Activated CD4-positive, alpha-beta memory T cell treated with anti-CD3 and anti-CD28 coated beads for 36 hours (primary cell): ENCODE measurements at regions not wholly inside any gene's neighbourhood (a gene's known extent, or its start where the extent isn't known, plus 50 kb on each side); places are given as distances from the start of the nearest gene placed in this dataset.

Experiments used
- CTCF ChIA-PET: fragments of 350-600 bp; sonication (Branson Sonifier 250); formaldehyde crosslinking; loops from one replicate; lab custom pipeline; 2021; ENCODE audit warnings: antibody characterized with exemption, inconsistent platforms; lab: Charles Lee
- POLR2A ChIA-PET: fragments of 350-600 bp; sonication (Branson Sonifier 250); formaldehyde crosslinking; loops from one replicate; lab custom pipeline; 2021; ENCODE audit warnings: antibody characterized with exemption; lab: Charles Lee
- DNase-seq: peaks from one replicate; pipeline ENCODE4 v3.0.0-alpha.2; 2020
- H3K27ac Mint-ChIP-seq: one replicate; pipeline ENCODE4 v1.8.0; 2021; ENCODE audit warnings: mixed read lengths
- H3K27me3 Mint-ChIP-seq: one replicate; pipeline ENCODE4 v1.8.0; 2021; ENCODE audit warnings: mixed read lengths
- H3K36me3 Mint-ChIP-seq: one replicate; pipeline ENCODE4 v1.8.0; 2021; ENCODE audit warnings: mixed read lengths
- H3K4me1 Mint-ChIP-seq: one replicate; pipeline ENCODE4 v1.8.0; 2021; ENCODE audit warnings: low read depth, mixed read lengths
- H3K4me3 Mint-ChIP-seq: one replicate; pipeline ENCODE4 v1.8.0; 2021; ENCODE audit warnings: mild to moderate bottlenecking, mixed read lengths
- H3K9me3 Mint-ChIP-seq: one replicate; pipeline ENCODE4 v1.8.0; 2021; ENCODE audit warnings: mixed read lengths
- intact Hi-C: fragments of 100-400 bp; cut with micrococcal nuclease; formaldehyde crosslinking; loops from one replicate; pipeline ENCODE4 v1.15.1; 2023

DNA sequence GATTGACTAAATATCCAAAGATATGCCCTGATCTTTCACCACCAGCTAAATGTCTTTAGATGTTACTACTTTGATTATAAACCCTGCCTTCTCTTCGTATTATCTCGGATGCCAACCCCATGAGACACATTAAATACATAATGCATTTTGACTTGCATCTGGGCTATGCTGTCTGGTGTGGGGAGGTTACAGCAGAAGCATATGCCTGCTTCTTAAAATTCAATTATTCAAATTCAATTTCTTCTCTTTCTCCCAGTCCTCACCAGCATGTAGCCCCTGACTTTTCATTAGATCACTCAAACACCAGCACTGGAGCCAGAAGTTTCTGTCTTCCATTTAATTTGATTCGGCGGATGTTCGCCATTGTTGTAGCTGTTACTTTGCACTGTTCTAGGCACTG lies 360.7 kb upstream of the CAMK1G start:
- H3K27me3 Mint-ChIP-seq = peaks cover 4% of the 10 kb centered on the region
- ChIA-PET CTCF (interaction anchor here (1.3 kb wide), 1 partner anchor 570 kb away, joined by 3 read pairs; no protein-coding TSS in a partner anchor), POLR2A (no interaction called here)
- H3K27ac Mint-ChIP-seq = no peak overlapping the region
- H3K4me1 Mint-ChIP-seq = no peaks in the 10 kb centered on the region
- H3K9me3 Mint-ChIP-seq = peaks cover 2% of the 10 kb centered on the region
- H3K4me3 Mint-ChIP-seq = no peak overlapping the region
- no peaks in the 10 kb centered on the region for H3K36me3 Mint-ChIP-seq
- intact Hi-C loops = no loop called here
- no peak for DNase-seq

DNA sequence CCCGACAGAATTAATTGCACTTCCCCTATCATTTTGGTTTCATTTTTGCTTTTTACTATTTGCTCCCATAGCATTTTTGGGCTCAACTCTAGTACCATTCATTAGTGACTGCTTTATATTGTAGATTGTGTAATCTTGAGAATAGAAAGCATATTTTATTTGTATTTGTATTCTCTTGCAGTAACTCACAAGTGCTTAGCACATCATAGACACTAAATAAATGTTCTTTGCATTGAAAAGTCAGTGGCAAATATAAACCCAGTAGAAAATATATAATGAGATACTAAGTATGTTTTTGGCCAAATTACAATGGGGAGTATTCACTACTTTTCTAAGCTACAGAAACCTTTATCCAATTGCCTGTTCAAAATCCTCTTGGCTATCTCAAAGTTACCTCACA lies 359.7 kb upstream of the CAMK1G start:
- intact Hi-C loops = no loop called here
- no peak for DNase-seq
- no peaks in the 10 kb centered on the region for H3K4me1 Mint-ChIP-seq
- no peaks in the 10 kb centered on the region for H3K9me3 Mint-ChIP-seq
- ChIA-PET POLR2A (no interaction called here), CTCF (interaction anchor here (0.6 to 1.3 kb wide), 2 partner anchors 17 to 571 kb away, joined by 3 read pairs; no protein-coding TSS in a partner anchor)
- H3K4me3 Mint-ChIP-seq = no peak overlapping the region
- no peaks in the 10 kb centered on the region for H3K36me3 Mint-ChIP-seq
- H3K27ac Mint-ChIP-seq = no peak overlapping the region
- peaks cover 4% of the 10 kb centered on the region for H3K27me3 Mint-ChIP-seq

DNA sequence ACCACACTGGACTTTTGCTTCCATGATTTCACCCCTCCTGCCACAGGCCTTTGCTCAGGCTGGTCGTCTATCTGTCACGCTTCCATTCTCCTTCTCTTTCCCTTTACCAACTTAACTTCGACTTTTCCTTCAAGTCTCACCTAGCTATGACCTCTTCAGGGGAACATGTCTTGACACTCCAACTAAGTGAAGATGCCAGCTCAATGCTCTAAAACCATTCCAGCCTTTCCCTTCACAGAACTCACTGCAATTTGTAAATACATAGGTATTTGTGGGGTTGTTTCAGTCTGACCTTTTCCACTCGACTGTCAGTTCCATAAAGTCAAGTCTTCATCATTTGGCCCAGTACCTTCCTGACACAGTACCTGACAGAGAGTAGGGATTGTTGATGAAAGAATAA lies 358.6 kb upstream of the CAMK1G start:
- Mint-ChIP-seq H3K36me3 (no peaks in the 10 kb centered on the region), H3K4me1 (no peaks in the 10 kb centered on the region), H3K9me3 (no peaks in the 10 kb centered on the region), H3K4me3 (no peak overlapping the region), H3K27me3 (peaks cover 7% of the 10 kb centered on the region), H3K27ac (no peak overlapping the region)
- POLR2A ChIA-PET = no interaction called here
- DNase-seq = no peak
- intact Hi-C loops = no loop called here
- CTCF ChIA-PET = interaction anchor here (0.6 to 2.1 kb wide), 2 partner anchors 20 to 24 kb away, joined by 3 to 4 read pairs; no protein-coding TSS in a partner anchor

GRCh38 chr1:209227171-209227570 lies 356.3 kb upstream of the CAMK1G start:
- Mint-ChIP-seq H3K36me3 (no peaks in the 10 kb centered on the region), H3K27ac (no peak overlapping the region), H3K4me3 (no peak overlapping the region), H3K27me3 (peaks cover 11% of the 10 kb centered on the region), H3K9me3 (peaks cover 5% of the 10 kb centered on the region), H3K4me1 (no peaks in the 10 kb centered on the region)
- ChIA-PET CTCF (no interaction called here), POLR2A (no interaction called here)
- intact Hi-C loops = no loop called here
- DNase-seq = no peak

GRCh38 chr1:209227941-209228340 lies 355.6 kb upstream of the CAMK1G start:
- peaks cover 8% of the 10 kb centered on the region for H3K9me3 Mint-ChIP-seq
- no peaks in the 10 kb centered on the region for H3K36me3 Mint-ChIP-seq
- no peaks in the 10 kb centered on the region for H3K4me1 Mint-ChIP-seq
- no peak overlapping the region for H3K27ac Mint-ChIP-seq
- CTCF ChIA-PET = interaction anchor here (0.7 to 1.1 kb wide), 2 partner anchors 21 to 25 kb away, joined by 3 read pairs; no protein-coding TSS in a partner anchor
- POLR2A ChIA-PET = no interaction called here
- no peak overlapping the region for H3K4me3 Mint-ChIP-seq
- intact Hi-C loops = no loop called here
- no peak for DNase-seq
- peaks cover 12% of the 10 kb centered on the region for H3K27me3 Mint-ChIP-seq

DNA sequence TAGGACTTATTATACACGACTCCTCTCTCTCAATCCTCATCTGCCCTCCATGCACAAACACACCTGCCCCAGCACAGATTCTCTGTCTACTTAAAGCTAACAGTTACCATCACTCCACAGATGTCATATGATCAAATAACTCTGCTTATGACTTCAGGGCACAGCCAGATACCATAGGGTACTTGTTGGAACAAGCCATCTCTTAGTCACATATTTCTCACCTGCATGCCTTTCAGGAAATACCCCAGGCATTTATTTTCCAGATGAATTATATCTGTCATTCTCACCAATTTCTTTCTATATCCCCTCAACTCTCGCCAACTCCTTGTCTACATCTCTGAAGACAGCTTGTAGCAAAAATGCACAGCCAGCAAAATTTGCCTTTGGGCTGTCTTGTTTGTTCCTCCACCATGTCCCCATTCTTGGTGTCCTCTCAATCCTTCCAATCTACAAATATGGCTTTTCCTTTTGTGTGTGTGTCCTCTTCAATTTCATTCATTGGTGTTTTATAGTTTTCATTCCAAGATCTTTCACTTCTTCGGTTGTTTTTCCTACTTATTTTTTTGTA lies 353.9 kb upstream of the CAMK1G start:
- CTCF ChIA-PET = no interaction called here
- Mint-ChIP-seq H3K4me1 (no peaks in the 10 kb centered on the region), H3K27me3 (peaks cover 12% of the 10 kb centered on the region), H3K36me3 (no peaks in the 10 kb centered on the region), H3K4me3 (no peak overlapping the region), H3K27ac (no peak overlapping the region), H3K9me3 (peaks cover 8% of the 10 kb centered on the region)
- no peak for DNase-seq
- intact Hi-C loops = no loop called here
- POLR2A ChIA-PET = no interaction called here

- no peak overlapping the region for H3K27ac Mint-ChIP-seq
- POLR2A ChIA-PET = no interaction called here
- H3K27me3 Mint-ChIP-seq = peaks cover 12% of the 10 kb centered on the region
- H3K4me3 Mint-ChIP-seq = no peak overlapping the region
- H3K4me1 Mint-ChIP-seq = no peaks in the 10 kb centered on the region
- H3K9me3 Mint-ChIP-seq = peaks cover 8% of the 10 kb centered on the region
- CTCF ChIA-PET = no interaction called here
- intact Hi-C loops = no loop called here
- DNase-seq = no peak
- no peaks in the 10 kb centered on the region for H3K36me3 Mint-ChIP-seq
Observed at GRCh38 chr1:209230314-209230713, 353.2 kb upstream of the CAMK1G start.

- POLR2A ChIA-PET = no interaction called here
- Mint-ChIP-seq H3K27me3 (peaks cover 12% of the 10 kb centered on the region), H3K9me3 (peaks cover 8% of the 10 kb centered on the region), H3K27ac (no peak overlapping the region), H3K4me3 (no peak overlapping the region), H3K36me3 (no peaks in the 10 kb centered on the region), H3K4me1 (no peaks in the 10 kb centered on the region)
- DNase-seq = no peak
- intact Hi-C loops = no loop called here
- CTCF ChIA-PET = no interaction called here
Observed at GRCh38 chr1:209231476-209232156, 351.9 kb upstream of the CAMK1G start.

DNA sequence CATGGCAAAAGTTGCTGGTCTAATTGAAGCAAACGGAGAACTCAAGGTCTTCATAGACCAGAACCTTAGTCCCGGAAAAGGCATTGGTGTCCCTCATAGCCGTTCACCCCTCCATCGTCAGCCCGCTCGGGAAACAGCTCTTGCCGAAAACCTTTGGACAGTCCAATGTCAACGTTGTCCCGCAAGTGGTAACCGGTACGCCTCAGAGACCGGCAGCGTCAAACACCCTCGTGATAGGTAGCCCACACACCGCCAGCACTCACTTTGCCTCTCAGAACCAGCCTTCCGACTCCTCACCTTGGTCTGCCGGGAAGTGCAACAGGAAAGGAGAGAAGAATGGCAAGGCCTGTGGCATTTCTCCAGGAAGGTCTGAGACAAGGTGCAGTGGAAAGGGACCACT lies 351.3 kb upstream of the CAMK1G start:
- Mint-ChIP-seq H3K27ac (no peak overlapping the region), H3K4me3 (no peak overlapping the region), H3K36me3 (no peaks in the 10 kb centered on the region), H3K9me3 (peaks cover 8% of the 10 kb centered on the region), H3K27me3 (peaks cover 12% of the 10 kb centered on the region), H3K4me1 (no peaks in the 10 kb centered on the region)
- CTCF ChIA-PET = no interaction called here
- no peak for DNase-seq
- intact Hi-C loops = no loop called here
- POLR2A ChIA-PET = no interaction called here

DNA sequence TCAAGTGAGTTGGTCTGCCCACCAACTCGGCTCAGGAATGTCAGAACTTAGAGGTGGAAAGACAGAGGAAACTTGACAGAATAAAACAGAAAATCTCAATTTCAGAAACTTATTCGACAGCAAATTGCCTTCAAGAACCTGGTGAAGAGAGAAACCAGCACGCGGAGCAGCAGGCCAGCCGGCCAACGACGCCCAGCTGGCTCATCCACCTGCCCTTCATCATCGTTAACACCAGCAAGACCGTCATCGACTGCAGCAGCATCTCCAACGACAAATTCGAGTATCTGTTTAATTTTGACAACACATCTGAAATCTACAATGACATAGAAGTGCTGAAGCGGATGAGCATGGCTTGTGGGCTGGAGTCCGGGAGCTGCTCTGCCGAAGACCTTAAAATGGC lies 350.8 kb upstream of the CAMK1G start:
- Mint-ChIP-seq H3K4me3 (no peak overlapping the region), H3K27me3 (peaks cover 12% of the 10 kb centered on the region), H3K27ac (no peak overlapping the region), H3K4me1 (no peaks in the 10 kb centered on the region), H3K9me3 (peaks cover 8% of the 10 kb centered on the region), H3K36me3 (no peaks in the 10 kb centered on the region)
- no peak for DNase-seq
- ChIA-PET POLR2A (no interaction called here), CTCF (no interaction called here)
- intact Hi-C loops = no loop called here

DNA sequence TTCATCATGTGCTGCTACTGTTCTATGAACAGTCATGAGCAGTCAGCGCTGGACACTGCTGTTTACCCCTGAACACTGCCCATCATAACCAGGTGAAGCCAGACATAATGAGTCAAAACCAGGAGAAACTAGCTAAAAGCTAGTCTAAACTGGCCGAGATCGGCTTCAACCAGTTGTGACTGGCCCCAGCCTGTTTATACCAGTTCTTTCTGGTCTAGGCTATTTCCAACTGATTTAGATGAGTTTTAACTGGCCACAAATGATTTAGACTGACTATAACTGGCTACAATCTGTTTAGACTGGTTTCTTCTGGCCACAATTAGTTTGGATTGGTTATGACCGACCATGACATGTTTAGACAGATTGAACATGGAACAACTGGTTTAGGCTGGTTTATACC lies 348.3 kb upstream of the CAMK1G start:
- no peak for DNase-seq
- ChIA-PET CTCF (no interaction called here), POLR2A (no interaction called here)
- no peak overlapping the region for H3K27ac Mint-ChIP-seq
- H3K4me3 Mint-ChIP-seq = no peak overlapping the region
- H3K4me1 Mint-ChIP-seq = no peaks in the 10 kb centered on the region
- no peaks in the 10 kb centered on the region for H3K36me3 Mint-ChIP-seq
- peaks cover 8% of the 10 kb centered on the region for H3K9me3 Mint-ChIP-seq
- H3K27me3 Mint-ChIP-seq = peaks cover 10% of the 10 kb centered on the region
- intact Hi-C loops = no loop called here

- intact Hi-C loops = no loop called here
- H3K36me3 Mint-ChIP-seq = no peaks in the 10 kb centered on the region
- H3K4me3 Mint-ChIP-seq = no peak overlapping the region
- no peak for DNase-seq
- H3K27me3 Mint-ChIP-seq = peaks cover 2% of the 10 kb centered on the region
- ChIA-PET POLR2A (no interaction called here), CTCF (interaction anchor here (0.9 kb wide), 1 partner anchor 40 kb away, joined by 3 read pairs; no protein-coding TSS in a partner anchor)
- no peaks in the 10 kb centered on the region for H3K9me3 Mint-ChIP-seq
- no peaks in the 10 kb centered on the region for H3K4me1 Mint-ChIP-seq
- no peak overlapping the region for H3K27ac Mint-ChIP-seq
Observed at GRCh38 chr1:209238356-209238755, 345.2 kb upstream of the CAMK1G start.

- H3K9me3 Mint-ChIP-seq = no peaks in the 10 kb centered on the region
- no peaks in the 10 kb centered on the region for H3K36me3 Mint-ChIP-seq
- intact Hi-C loops = no loop called here
- H3K4me3 Mint-ChIP-seq = no peak overlapping the region
- H3K27me3 Mint-ChIP-seq = no peaks in the 10 kb centered on the region
- no peak for DNase-seq
- H3K4me1 Mint-ChIP-seq = no peaks in the 10 kb centered on the region
- no peak overlapping the region for H3K27ac Mint-ChIP-seq
- ChIA-PET POLR2A (no interaction called here), CTCF (interaction anchor here (0.6 to 0.7 kb wide), 2 partner anchors 9 to 17 kb away, joined by 3 read pairs; no protein-coding TSS in a partner anchor)
Observed at GRCh38 chr1:209240351-209240750, 343.2 kb upstream of the CAMK1G start.
